Small intestine (tissue), 7 donors: ENCODE measurements at regions not wholly inside any gene's neighbourhood (a gene's known extent, or its start where the extent isn't known, plus 50 kb on each side); places are given as distances from the start of the nearest gene placed in this dataset.
"Not testable (repeated sequence)": the region's sequence is repeated elsewhere in the genome, so short reads cannot be mapped to it uniquely, and the experiment has no call there.

Source experiments
- DNase-seq, 2 donors: peaks; one replicate each; pipeline versions ENCODE4 v3.0.0 to v3.0.0-alpha.2; 2013
- FAIRE-seq: peaks from 2 replicates; lab custom pipeline; 2012; peaks lifted over from hg19 to GRCh38; lab: Jason Lieb, UNC
- H3K27ac ChIP-seq, 3 donors: one replicate each; pipeline ENCODE4 v1.5.1; 2013; ENCODE audit warnings: low read length in 2 of 3, mild to moderate bottlenecking in 2 of 3, control low read depth in 1 of 3, inconsistent platforms in 1 of 3, low read depth in 1 of 3, moderate library complexity in 1 of 3
- H3K27me3 ChIP-seq, 3 donors: one replicate each; pipeline ENCODE4 v1.6.1; 2013; ENCODE audit warnings: low read length in 3 of 3, inconsistent platforms in 1 of 3; ENCODE audit not compliant: control insufficient read depth in 3 of 3, insufficient read depth in 3 of 3
- H3K36me3 ChIP-seq, 3 donors: one replicate each; pipeline ENCODE4 v1.6.1; 2013; ENCODE audit warnings: low read length in 3 of 3, inconsistent platforms in 1 of 3, low read depth in 1 of 3, mild to moderate bottlenecking in 1 of 3, moderate library complexity in 1 of 3; ENCODE audit not compliant: control insufficient read depth in 3 of 3, insufficient read depth in 2 of 3
- H3K4me1 ChIP-seq, 3 donors: one replicate each; pipeline ENCODE4 v1.6.1; 2013; ENCODE audit warnings: low read length in 2 of 3, inconsistent platforms in 1 of 3, low read depth in 1 of 3, mild to moderate bottlenecking in 1 of 3, moderate library complexity in 1 of 3; ENCODE audit not compliant: control insufficient read depth in 3 of 3, insufficient read depth in 2 of 3
- H3K4me3 ChIP-seq, 3 donors: one replicate each; pipeline ENCODE4 v1.5.1; 2013; ENCODE audit warnings: low read length in 3 of 3, control low read depth in 1 of 3, inconsistent platforms in 1 of 3, low read depth in 1 of 3, mild to moderate bottlenecking in 1 of 3, moderate library complexity in 1 of 3
- H3K9me3 ChIP-seq, 2 donors: one replicate each; pipeline ENCODE4 v1.6.1; 2013; ENCODE audit warnings: low read depth in 1 of 2, low read length in 1 of 2; ENCODE audit not compliant: control insufficient read depth in 2 of 2, insufficient read depth in 1 of 2
- WGBS, 3 donors: extraction: QIAGEN DNeasy Blood & Tissue Kit; methylation state at CpG; one replicate each; pipeline ENCODE4 v1.1.7; 2013; 5-methylcytosine and 5-hydroxymethylcytosine counted together
- donor health status: healthy with polysubstance abuse.
- donor health status: control.
- donor health status: control.
- donor health status: Bipolar disorder and iron deficiency.
- donor health status: healthy.

- H3K4me3 ChIP-seq, DNase-seq, H3K36me3 ChIP-seq, H3K9me3 ChIP-seq, H3K27me3 ChIP-seq, H3K27ac ChIP-seq: not testable (repeated sequence)
- peak; percentile 85 for FAIRE-seq
- 98 to 99% (median 98%) methylated on average over 9 of the region's 9 CpGs for WGBS, 3 donors
- peaks cover 9 to 39% (median 13%) of the 10 kb centered on the region in 3 donors for H3K4me1 ChIP-seq
Observed at GRCh38 chr21:33965662-33966061, 50.1 kb upstream of the ATP5PO start.
